ENCODE measurements at regions not wholly inside any gene's neighbourhood (a gene's known extent, or its start where the extent isn't known, plus 50 kb on each side); places are given as distances from the start of the nearest gene placed in this dataset.
A peak's percentile ranks its signal among the peaks of the same experiment; 100 is the strongest.

- no peak for DNase-seq (ENCODE audit: low spot score)
These were observed 549.6 kb upstream of the CITED2 start for GRCh38 chr6:139923964-139924475.

- DNase-seq (ENCODE audit: low spot score), result no peak
These were observed 547.8 kb upstream of the CITED2 start for GRCh38 chr6:139922236-139922635.

GRCh38 chr6:139920776-139921100 is 546.3 kb upstream of the CITED2 start:
- no peak for DNase-seq (ENCODE audit: low spot score)

- DNase-seq (ENCODE audit: low spot score), result no peak
These were observed 545.8 kb upstream of the CITED2 start for GRCh38 chr6:139920027-139920775.

GRCh38 chr6:139919107-139920026 is 544.9 kb upstream of the CITED2 start:
- no peak for DNase-seq (ENCODE audit: low spot score)

GRCh38 chr6:139917951-139918630 is 543.6 kb upstream of the CITED2 start:
- DNase-seq (ENCODE audit: low spot score), result no peak

GRCh38 chr6:139914910-139915309 is 540.5 kb upstream of the CITED2 start:
- no peak for DNase-seq (ENCODE audit: low spot score)

GRCh38 chr6:139912735-139913400 is 538.4 kb upstream of the CITED2 start:
- DNase-seq (ENCODE audit: low spot score), result no peak

GRCh38 chr6:139909992-139910391 is 535.5 kb upstream of the CITED2 start:
- DNase-seq (ENCODE audit: low spot score), result no peak

- DNase-seq (ENCODE audit: low spot score), result no peak
These were observed 531.1 kb upstream of the CITED2 start for GRCh38 chr6:139905404-139906052.

GRCh38 chr6:139904568-139904967 is 530.1 kb upstream of the CITED2 start:
- DNase-seq (ENCODE audit: low spot score), result no peak

GRCh38 chr6:139904158-139904533 is 529.7 kb upstream of the CITED2 start:
- no peak for DNase-seq (ENCODE audit: low spot score)

- DNase-seq (ENCODE audit: low spot score), result no peak
These were observed 529.1 kb upstream of the CITED2 start for GRCh38 chr6:139903411-139904157.

GRCh38 chr6:139895205-139895793 is 520.9 kb upstream of the CITED2 start:
- DNase-seq (ENCODE audit: low spot score), result peak; percentile 7

- DNase-seq (ENCODE audit: low spot score), result no peak
These were observed 519.8 kb upstream of the CITED2 start for GRCh38 chr6:139894271-139894670.

- no peak for DNase-seq (ENCODE audit: low spot score)
These were observed 517.0 kb upstream of the CITED2 start for GRCh38 chr6:139891471-139891870.

- no peak for DNase-seq (ENCODE audit: low spot score)
These were observed 514.3 kb upstream of the CITED2 start for GRCh38 chr6:139888681-139889122.

- DNase-seq (ENCODE audit: low spot score), result no peak
These were observed 512.8 kb upstream of the CITED2 start for GRCh38 chr6:139887275-139887674.

- DNase-seq (ENCODE audit: low spot score), result no peak
These were observed 511.9 kb upstream of the CITED2 start for GRCh38 chr6:139886396-139886795.

- DNase-seq (ENCODE audit: low spot score), result no peak
These were observed 511.5 kb upstream of the CITED2 start for GRCh38 chr6:139885909-139886308.

Measured in hematopoietic multipotent progenitor cell treated with erythropoietin and hydrocortisone succinate and interleukin-3 and kit ligand, for 17 days (in vitro differentiated cells).